HS-5 (cell line): ENCODE measurements at regions not wholly inside any gene's neighbourhood (a gene's known extent, or its start where the extent isn't known, plus 50 kb on each side); places are given as distances from the start of the nearest gene placed in this dataset.

Experiments used
- DNase-seq: peaks from one replicate; pipeline ENCODE4 v3.0.0-alpha.2; 2012; ENCODE audit warnings: low read depth

DNA sequence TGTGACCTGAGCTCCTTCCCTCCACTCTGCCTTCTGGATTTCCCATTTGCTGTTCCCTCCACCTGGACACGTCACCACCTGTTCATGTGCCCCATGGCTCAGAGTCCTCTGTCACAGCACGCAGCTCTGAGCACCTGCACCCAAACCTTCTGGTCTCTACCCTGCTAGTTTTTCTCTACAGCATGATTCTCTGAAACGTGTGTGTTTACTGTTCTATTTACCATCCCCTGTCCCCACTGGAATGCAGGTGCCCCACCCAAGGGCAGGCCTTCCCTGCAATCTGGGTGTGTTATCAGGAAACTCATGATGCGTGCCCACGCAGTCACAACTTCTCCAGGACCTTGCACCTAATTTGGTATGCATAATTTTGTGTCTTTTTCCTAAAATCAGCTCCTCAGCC lies 284.4 kb upstream of the IGFBP3 start:
- no peak for DNase-seq

DNA sequence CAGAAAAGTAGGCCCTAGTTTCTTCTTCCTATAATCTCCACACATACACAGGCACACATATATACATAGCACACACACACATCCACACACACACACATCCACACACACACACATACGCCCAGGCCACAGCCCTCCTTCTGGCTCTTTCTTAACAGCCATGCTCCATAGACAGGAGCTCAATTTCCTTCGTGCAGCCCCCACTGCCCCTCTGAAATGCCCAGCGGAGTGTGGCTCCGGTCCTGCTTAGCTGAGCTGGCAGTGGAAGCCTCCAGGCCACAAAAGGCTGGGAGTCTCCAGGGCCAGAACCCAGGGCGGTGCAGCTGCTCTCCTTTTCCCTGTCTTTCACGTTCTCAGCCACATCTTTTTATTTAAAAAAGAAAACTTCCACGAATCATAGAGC lies 282.9 kb upstream of the IGFBP3 start:
- DNase-seq = no peak

DNA sequence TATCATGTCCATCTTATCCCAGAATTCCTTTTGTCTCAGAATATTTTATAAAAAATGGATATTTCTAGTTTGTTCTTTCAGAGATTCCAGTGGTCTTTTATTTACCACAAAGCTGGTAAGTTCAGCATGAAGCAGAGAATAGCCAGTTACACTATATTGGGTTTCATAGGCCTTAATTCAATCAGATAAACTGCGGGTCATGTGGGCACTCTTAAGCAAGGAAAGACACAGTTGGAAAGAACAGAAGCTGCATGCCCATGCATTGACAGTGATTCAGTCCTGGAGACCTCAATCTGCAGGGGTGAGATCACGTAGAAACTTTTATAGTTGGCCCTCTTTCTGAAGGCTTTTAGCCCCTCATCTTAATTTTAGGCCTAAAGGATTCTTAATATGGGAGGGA lies 281.3 kb upstream of the IGFBP3 start:
- DNase-seq = no peak

DNA sequence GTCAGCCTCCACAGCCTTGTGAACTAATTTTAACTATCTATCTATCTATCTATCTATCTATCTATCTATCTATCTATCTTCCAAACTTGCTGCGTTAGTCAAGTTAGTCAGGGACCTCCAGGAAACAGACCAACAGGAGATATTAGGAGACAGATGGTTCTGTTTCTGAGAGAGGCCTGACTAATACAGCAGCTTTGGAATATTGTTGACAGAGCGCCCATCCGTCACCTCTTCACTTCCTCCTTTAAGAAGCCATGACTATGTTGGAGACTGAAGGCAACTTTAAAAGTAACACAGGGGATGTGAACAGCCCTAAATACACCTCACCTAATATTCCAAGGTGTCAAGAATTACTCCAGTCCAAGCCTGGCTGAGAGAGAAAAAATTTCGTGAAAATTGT lies 280.9 kb upstream of the IGFBP3 start:
- no peak for DNase-seq

DNA sequence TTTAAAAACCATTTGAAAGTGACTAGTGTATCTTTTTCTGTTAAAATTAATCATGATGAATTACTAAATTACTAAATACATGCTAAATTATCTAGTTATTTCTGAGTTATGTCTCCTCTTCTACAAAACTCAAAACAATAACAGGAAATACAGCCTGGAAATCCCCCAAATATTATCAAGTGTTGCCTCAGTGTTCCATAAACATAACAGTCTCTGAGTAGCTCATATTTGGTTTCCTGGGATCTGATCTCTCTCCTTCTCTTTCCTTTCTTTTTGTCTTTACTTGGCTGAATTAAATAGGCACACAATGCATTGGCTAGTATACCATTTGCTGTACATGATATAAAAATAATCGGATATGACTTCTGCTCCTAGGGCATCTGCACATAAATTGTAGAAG lies 277.6 kb upstream of the IGFBP3 start:
- DNase-seq = no peak

DNA sequence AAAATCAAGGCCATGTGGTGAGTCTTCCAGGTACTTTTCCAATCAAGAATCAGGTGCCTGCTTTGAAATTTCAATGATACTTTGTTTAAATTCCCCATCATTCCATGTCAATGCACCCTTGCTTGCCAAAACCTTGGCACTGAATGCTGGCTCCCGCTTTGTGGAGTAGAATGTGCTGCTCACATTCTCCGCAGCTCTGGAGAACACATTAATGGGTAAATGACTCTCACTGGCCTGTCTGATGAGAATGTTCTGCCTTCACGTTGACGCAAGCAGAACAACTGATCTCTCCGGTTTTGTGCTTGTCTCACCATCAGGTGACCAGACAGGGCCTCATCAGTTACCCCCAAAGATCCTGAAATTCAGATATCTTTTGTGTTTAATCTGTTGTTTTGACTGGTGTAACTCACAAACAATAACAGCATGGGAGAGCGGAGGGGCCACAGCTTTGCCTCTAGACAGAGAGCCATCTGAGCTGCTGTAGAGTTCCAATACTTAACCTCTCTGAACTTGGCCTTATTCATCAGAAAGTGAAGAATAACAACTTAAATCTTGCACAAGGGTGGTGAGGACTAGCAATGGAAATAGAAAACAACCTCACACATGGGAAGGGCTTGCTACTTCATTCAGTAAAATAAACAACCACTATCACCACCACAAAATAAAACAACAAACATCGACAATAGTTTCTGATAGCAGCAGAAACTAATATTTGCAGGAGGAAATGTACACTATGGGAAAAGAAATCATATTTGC lies 276.9 kb upstream of the IGFBP3 start:
- DNase-seq = no peak

DNA sequence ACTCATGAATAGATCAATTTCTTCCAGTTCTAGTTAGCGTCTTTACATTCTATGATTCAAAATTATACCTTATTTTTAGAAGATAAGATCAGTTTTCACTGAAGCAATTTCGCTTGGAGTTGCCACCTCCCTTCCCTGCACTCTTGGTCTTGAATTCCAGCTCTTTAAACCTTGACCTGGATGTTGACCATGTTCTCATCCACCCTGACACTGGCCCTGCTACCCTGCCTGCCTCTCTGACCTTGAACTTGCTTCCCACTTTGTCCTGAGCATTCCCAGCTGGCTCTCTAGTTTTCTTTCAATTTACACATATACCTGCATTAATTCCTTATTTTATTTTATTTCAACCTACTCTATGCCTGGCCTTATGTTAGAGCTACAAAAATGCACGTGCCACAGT lies 274.9 kb upstream of the IGFBP3 start:
- no peak for DNase-seq

DNA sequence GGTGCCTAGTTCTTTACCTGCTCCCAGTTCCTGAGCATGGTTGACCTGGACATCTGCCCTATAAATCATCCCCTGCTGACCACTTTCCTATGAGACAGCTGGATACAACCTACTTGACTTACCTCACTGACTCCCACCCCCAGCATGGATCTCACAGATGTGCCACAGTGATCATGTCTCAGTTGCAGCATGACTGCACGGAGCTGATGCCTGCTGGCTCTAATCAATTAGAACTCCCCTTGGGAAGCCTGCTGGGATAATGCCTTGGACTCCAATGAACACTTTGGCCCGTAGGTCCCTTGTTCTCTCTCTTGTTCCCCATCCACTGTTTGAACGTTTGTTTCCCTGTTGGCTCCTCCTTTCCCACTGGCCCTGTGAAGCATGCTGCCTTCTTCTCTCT lies 271.2 kb upstream of the IGFBP3 start:
- DNase-seq = no peak

DNA sequence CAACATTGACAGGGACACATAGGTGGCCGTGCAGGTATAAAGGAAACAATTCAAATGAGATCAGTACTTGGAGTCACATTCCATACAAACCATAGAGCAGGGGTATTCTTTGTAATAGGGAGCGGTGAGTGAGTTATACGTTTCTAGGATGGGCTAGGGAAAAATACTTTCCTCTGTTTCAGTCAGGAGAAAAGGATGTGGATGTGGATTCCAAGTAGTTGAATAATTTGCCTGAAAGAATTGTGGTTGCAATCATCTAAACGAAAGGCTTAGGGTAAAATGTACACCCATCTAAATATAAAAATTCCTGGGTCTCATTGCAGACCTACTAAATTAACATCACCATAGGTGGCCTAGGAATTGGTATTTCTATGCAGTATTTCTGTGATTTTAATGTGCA lies 270.7 kb upstream of the IGFBP3 start:
- DNase-seq = peak; percentile 87

DNA sequence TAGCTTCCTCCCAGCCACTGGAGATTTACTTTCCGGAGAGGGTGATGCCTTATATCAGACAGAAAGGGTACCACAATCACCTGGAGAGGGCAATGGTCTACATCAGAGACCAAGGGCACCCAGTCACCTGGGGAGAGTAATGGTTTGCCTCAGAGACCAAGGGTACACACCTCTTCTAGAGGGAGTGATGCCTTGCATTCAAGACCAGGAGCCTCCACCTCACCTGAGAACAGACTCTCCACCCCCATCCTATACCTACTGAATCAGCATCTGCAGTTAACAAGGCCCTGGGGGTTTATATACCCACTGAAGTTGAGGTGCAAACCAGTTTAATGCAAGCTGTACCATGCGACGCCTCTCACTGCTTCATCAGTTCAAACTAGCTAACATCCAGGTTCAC lies 270.2 kb upstream of the IGFBP3 start:
- DNase-seq = no peak

DNA sequence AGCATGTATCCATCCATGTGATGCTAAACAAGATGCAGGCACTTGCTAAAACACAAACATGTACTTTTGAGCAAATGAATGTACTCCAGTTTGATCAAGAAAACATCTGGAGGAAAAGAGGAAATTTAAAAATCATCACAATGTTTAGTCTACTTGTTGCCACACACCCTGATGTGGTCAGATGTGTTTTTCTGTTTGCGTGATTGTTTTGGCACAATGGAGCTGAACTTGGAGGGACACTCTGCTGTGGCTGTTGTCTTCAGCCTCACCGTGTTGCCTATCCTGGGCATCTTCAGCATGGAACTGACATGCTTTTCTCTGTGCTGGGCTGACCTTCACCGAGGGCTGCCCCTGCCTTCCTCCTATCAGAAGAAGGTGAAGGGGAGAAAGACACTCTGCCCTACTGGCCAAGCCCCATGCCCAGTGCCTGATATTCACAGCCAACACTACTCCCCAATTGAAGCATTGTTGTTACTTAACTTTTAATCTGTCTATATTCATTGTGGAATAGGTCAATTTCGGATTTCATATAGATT lies 268.3 kb upstream of the IGFBP3 start:
- DNase-seq = no peak

DNA sequence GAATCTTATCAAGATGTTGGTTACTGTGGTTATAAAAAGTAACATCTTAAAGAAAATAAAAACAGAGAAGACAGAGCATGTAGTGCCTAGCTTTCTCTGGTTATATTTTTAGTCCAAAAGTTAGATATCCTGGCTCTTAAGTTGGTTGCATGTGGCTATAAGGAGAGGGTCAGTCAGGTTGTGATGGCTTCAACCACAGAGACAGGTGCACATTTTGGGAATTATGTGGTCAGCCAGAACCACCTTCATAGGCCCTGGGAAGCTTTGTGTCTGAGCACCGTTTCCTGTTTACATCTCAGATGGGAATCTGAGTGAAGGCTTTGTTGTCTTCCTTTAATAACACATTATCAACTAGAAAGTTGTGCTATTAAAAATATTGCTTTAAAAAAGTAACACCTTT lies 265.1 kb upstream of the IGFBP3 start:
- DNase-seq = no peak

DNA sequence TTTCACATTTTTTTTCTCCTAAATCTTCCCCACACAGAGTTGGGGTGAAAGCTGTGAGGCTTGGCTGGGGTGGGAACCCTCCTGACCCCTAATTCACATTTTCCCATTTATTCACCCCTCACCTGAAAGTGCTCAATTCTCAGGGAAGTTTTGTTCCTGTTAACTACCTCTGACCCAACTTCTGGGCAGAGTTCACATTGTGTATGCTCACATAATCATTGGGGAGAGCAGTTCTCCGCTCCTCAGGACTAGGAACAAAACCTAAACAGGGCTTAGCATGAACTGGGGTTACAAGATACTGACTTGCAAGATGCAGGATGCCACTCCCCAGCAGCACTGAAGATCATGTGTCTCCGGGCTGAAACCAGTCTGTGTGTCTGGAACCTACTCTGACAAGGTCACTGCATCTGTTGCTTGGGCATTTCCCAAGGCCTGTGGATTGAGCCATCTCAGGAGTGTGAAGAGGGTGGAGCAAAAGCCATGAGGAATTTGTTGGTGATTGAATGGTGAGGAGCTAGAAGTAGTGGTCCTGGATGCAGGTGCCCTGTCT lies 258.1 kb upstream of the IGFBP3 start:
- DNase-seq = no peak

DNA sequence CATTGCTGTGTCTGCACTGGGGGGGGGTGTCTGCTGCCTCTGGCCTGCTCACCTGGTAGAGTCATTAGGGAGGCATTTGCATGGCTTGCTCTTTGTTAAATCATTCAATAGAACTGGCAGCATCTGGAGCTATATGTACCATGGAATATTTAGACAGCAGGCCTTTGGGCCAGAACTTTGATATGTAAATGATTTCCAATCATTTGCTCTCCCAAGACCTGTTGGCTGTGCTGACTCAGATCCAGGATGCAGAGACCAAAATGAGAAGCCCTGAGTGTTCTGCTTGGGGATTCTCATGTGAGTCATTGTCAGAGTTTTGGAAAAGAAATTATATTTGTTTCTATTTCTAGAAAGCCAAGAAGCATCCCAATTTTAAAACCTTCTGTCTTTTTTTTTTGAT lies 257.6 kb upstream of the IGFBP3 start:
- peak; percentile 51 for DNase-seq

DNA sequence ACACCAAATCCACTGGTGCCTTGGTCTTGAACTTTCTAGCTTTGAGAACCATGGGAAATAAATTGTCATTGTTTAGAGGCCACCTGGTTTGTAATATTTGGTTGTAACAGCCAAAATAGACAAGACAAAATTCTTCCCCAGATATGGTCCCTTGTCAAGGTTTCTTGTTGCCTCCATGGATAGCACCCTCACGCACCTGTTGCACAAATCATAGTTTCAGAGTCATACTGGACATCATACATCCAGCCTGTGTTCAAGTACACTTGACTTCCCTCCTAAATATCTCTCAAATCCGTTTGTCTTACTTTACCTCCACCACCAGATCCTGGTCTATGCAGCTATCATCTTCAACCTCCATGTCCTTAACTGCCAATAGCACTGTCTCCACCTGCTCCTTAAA lies 256.7 kb upstream of the IGFBP3 start:
- no peak for DNase-seq

DNA sequence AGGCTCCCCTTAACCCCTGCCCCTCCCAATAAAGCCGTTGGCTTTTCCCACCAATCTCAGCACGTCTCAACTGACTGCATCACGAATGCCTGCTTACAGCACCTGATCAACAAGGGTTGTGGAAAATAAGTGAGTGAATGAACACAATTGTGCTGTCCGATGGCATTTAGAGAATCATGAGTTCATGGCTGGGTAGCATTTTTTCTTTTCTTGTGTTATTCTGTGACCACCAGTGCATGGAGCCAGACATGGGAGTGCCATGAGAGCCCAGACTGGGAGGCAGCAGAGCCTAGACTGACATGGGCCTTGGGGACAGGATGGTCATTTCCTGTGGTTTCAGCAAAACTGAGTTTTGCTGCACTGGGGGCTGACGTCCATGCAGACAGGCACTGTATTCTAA lies 254.1 kb upstream of the IGFBP3 start:
- no peak for DNase-seq

DNA sequence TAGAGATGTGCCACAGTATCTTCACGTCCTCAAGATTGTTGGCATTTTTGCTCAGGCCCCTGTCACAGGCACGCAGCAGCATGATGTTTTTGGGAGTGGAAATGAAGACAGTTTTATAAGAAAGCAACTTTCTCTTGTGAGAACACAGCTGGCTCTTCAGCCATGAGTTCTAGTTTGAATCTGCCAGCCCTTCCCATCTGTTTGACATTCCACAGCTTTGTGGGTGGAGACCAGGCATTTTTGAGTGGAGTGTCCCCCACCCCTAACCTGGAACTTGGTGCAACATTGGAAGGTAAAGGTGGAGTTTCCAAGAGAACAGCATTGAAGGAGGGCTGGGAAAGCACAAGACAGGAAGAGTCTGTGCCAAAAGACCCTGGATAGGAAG lies 253.1 kb upstream of the IGFBP3 start:
- no peak for DNase-seq

DNA sequence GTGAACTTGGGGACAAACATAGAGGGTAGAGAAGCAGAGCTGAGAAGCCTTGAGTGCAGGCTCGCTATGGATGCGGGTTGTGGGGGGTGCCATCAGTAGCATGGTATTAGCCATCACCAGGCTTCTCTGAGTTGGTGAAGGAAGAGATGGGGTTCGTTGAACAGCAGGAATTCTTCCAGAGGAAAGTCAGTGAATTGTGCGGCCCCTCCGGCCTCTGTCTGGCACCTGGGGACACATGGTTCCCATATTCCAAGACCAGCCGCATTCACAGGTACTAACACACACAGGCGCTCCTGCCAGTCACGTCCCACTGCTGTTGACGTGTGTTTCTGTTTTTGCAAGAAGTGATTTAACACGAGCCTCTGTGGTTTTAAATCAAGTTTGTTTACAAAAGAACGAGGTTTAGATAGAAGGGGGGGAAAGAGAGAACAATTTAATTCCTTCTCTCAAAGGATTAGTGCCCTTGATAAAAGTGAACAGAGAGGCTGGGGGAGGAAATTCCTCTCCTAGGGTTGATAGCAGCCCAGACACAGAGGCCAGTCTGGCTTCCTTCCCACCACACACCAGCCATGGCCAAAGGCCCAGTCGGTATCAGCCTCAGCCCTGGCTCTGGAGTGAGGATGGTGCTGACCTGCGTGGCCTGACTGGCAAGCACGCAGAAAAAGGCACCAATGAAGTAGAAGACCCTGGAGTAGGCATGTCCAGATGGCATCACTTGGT lies 252.6 kb upstream of the IGFBP3 start:
- DNase-seq = no peak

DNA sequence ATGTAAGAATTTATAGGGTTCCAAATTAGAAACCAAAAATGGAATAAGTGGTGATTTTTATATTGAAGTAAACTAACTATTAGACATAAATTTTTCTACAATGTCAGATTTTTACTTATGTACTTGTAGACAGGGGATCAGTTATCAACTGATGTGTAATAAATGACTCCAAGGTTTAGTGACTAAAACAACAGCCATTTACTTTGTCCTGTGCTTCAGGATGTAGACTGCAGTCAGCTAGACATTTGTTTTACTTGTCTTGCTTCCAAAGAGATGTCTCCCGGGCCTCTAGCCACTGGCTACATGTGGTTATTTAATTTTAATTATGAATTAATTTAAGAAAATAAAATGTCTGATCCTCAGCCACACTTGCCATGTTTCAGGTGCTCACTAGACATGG lies 249.7 kb upstream of the IGFBP3 start:
- DNase-seq = no peak

DNA sequence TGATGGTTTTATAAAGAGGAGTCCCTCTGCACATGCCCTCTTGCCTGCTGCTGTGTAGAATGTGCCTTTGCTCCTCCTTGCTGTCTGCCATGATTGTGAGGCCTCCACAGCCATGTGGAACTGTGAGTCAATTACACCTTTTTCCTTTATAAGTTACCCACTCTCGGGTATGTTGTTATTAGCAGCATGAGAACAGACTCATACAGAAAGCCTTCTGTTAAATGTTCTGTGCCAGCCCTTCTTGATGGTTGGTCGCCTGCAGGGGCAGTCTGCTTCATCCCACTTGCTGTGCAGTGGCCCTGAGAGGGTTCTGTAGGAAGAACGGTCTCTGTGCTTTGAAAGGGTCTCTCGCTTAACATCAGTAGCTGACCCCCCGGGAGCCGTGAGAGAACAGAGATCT lies 248.9 kb upstream of the IGFBP3 start:
- no peak for DNase-seq

DNA sequence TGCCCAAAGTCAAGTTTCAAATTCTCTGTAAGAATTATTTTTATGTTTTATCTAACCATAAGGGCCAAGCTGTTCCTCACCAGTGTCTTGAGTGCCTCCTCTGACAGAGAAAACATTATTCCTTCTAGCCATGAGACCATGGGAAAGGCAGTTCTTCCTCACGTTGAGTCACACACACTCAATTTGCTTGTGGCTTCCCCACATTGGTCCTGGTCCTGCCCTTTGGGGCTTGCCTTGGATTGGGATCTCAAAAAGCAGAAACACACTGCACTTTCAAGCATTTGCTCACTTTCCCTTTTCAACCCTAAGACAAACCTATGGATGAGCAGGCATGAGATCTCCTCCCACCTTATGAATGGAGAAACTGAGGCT lies 248.3 kb upstream of the IGFBP3 start:
- DNase-seq = no peak

DNA sequence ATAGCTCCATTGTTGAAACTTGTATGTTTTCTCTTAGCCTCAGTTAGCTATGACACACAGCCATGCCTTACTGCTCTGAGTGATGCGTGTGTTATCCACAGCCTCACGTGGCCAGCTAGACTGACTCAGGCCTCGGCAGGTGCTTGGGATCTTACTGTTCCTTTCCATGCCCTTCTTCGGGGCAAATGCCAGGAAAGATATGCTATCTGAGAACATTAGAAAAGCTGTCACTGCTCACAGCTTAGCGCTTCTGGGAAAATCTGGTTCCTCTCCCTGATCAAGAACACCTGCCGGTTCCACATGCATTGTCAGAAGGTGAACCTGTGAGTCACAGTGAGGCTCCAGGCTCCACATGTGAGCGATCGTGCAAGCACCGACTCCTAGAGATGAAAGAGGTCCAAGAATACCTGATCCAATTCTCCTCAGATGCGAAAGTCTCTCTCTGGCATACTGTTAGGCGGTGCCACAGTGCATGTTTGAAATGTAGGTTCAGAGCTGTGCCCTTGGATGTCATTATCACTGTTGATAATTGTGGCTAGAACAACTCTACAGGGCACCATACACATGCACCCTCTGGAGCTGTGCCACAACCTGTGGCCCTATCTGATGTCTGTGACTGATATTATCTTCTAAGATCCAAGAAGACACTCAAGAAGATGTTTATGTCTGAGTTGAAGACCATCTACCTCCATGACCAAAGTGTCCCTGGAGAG lies 247.8 kb upstream of the IGFBP3 start:
- no peak for DNase-seq

DNA sequence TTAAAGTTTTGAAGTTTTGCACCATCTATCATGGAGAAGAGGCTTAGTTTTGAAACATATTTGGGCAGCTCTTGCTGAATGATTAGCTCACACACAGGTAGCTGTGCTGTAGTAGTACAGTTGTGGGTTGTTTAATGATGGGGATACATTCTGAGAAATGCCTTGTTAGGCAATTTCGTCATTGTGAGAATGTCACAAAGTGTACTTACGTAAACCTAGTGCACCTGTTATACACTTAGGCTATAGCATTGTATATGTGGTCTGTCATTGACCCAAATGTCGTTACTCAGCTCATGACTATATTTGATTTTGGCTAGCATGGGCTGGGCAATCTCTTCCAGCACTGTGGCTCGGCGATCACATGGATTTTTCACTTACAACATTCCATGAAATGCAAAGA lies 247.2 kb upstream of the IGFBP3 start:
- no peak for DNase-seq
